ENCODE measurements at regions not wholly inside any gene's neighbourhood (a gene's known extent, or its start where the extent isn't known, plus 50 kb on each side); places are given as distances from the start of the nearest gene placed in this dataset.
A peak's percentile ranks its signal among the peaks of the same experiment; 100 is the strongest.

GRCh38 chr9:93372391-93372790 is 79.1 kb upstream of the FAM120A start:
- in situ Hi-C loops (cut with HindIII; ENCODE audit: low sequenced_read_pairs), result no loop called here
- no peak for TF ChIP-seq CTCF (IDR thresholded peaks at IDR 0.05; ENCODE audit: low read depth, low read length, missing control alignments)
- H3K4me3 ChIP-seq (ENCODE audit: low read depth, low read length), result no peak overlapping the region
- DNase-seq (ENCODE audit: low read depth), result no peak

GRCh38 chr9:93376411-93376810 is 75.1 kb upstream of the FAM120A start:
- DNase-seq (ENCODE audit: low read depth), result no peak
- no peak for TF ChIP-seq CTCF (IDR thresholded peaks at IDR 0.05; ENCODE audit: low read depth, low read length, missing control alignments)
- in situ Hi-C loops (cut with HindIII; ENCODE audit: low sequenced_read_pairs), result no loop called here
- no peak overlapping the region for H3K4me3 ChIP-seq (ENCODE audit: low read depth, low read length)

GRCh38 chr9:93378276-93378675 is 73.2 kb upstream of the FAM120A start:
- in situ Hi-C loops (cut with HindIII; ENCODE audit: low sequenced_read_pairs), result no loop called here
- no peak for DNase-seq (ENCODE audit: low read depth)
- no peak overlapping the region for H3K4me3 ChIP-seq (ENCODE audit: low read depth, low read length)
- no peak for TF ChIP-seq CTCF (IDR thresholded peaks at IDR 0.05; ENCODE audit: low read depth, low read length, missing control alignments)

- in situ Hi-C loops (cut with HindIII; ENCODE audit: low sequenced_read_pairs), result no loop called here
- DNase-seq (ENCODE audit: low read depth), result no peak
- TF ChIP-seq CTCF (IDR thresholded peaks at IDR 0.05; ENCODE audit: low read depth, low read length, missing control alignments), result peak; percentile 25
- H3K4me3 ChIP-seq (ENCODE audit: low read depth, low read length), result no peak overlapping the region
Observed at GRCh38 chr9:93379051-93379450, 72.4 kb upstream of the FAM120A start.

GRCh38 chr9:93380410-93381060 is 71.0 kb upstream of the FAM120A start:
- in situ Hi-C loops (cut with HindIII; ENCODE audit: low sequenced_read_pairs), result no loop called here
- H3K4me3 ChIP-seq (ENCODE audit: low read depth, low read length), result no peak overlapping the region
- no peak for DNase-seq (ENCODE audit: low read depth)
- no peak for TF ChIP-seq CTCF (IDR thresholded peaks at IDR 0.05; ENCODE audit: low read depth, low read length, missing control alignments)

GRCh38 chr9:93387791-93388190 is 63.7 kb upstream of the FAM120A start:
- in situ Hi-C loops (cut with HindIII; ENCODE audit: low sequenced_read_pairs), result no loop called here
- no peak for TF ChIP-seq CTCF (IDR thresholded peaks at IDR 0.05; ENCODE audit: low read depth, low read length, missing control alignments)
- H3K4me3 ChIP-seq (ENCODE audit: low read depth, low read length), result no peak overlapping the region
- DNase-seq (ENCODE audit: low read depth), result no peak

Data from astrocyte of the cerebellum (primary cell).